Stimulated activated CD4-positive, alpha-beta T cell treated with anti-CD3 and anti-CD28 coated beads, Interleukin-15, amount 100 ng/mL, for 1 hour (primary cell): ENCODE measurements at regions not wholly inside any gene's neighbourhood (a gene's known extent, or its start where the extent isn't known, plus 50 kb on each side); places are given as distances from the start of the nearest gene placed in this dataset.
"Not testable (repeated sequence)": the region's sequence is repeated elsewhere in the genome, so short reads cannot be mapped to it uniquely, and the experiment has no call there.

ENCODE experiments used
- DNase-seq, 2 donors: peaks; one replicate each; pipeline ENCODE4 v3.0.0-alpha.2; 2020; ENCODE audit warnings: low read depth in 1 of 2, low spot score in 1 of 2

DNA sequence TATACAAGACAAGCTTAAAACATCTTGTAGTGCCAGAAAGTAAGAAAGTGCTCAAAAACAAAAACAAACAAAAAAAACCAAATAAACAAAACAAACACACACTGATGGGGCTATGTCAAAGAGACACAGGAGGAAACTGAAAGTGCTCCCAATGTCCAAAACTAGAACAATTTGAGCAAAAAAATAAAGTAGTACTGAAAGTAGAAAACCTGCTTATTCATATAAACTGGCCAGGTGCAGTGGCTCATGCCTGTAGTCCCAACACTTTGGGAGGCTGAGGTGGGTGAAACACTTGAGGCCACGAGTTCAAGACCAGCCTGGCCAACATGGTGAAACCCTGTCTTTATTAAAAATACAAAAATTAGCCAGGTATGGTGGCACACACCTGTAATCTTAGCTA lies 129.9 kb downstream of the GLUL start:
- no peak for DNase-seq

DNA sequence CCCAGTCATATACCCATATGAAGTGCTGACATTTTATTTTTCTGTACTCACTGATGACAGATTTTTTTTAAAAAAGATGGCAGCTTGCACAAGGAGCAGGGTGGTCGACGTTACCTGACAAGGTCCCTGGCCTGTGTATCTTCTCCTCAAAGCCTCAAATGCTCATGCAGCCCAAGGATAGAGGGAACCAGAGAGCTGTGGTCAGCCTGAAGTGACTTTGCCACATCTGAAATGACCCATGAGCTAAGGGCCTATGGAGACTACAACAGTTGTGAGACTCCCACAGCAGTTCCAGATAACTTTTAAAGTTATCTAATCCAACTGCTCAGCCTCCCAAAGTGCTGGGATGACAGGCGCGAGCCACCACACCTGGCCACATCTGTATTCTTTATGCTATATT lies 131.1 kb downstream of the GLUL start:
- no peak for DNase-seq

DNA sequence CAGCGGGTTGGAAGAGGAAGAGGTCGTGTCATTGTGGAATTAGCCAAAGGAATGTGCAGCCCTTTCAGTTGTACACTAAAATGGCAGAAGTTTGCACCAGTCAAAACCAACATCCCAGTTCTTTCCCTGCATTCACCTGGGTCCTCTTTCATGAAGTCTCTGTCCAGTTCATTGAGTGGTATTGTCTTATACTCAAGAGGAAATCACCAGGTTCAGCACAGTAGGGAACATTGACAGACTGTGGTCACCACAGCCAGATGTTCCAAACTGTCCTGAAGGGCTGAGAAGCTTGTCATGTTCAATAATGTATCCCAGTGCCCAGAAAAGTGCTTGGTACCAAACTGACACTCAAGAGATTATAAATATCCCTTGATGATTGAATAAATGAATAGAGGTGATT lies 131.6 kb downstream of the GLUL start:
- DNase-seq, result no peak

DNA sequence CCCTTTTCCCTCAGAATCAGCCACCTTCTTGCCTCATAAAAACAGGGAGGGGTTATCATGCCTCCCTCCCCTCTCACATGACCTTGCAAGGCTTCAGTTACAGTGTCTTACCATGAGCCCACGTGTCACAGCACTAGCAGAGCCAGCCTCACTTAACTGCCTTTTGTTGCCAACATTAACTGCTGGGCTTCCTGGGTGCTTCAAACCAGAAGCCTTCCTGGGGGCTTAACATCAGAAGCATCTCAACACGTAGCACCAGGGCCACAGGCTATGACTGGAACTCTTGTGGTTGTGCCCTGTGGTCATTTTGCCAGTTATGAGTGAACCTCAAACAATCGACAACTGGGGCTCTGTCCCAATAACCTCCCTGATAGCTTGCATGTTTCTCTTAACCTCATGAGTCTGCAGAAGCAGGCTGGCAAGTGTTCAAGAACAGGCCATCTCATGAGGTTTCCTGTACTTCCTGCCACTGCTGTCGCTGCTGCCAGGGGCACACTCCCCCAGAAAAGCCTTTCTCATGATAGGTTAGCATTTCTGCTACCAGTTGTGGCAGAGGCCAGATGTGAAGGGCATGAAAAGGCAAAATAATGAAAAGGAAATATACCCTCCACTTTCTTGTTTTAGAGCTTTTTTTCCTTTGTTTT lies 132.2 kb downstream of the GLUL start:
- DNase-seq, result peak in 1 of 2 donors; percentile 7

DNA sequence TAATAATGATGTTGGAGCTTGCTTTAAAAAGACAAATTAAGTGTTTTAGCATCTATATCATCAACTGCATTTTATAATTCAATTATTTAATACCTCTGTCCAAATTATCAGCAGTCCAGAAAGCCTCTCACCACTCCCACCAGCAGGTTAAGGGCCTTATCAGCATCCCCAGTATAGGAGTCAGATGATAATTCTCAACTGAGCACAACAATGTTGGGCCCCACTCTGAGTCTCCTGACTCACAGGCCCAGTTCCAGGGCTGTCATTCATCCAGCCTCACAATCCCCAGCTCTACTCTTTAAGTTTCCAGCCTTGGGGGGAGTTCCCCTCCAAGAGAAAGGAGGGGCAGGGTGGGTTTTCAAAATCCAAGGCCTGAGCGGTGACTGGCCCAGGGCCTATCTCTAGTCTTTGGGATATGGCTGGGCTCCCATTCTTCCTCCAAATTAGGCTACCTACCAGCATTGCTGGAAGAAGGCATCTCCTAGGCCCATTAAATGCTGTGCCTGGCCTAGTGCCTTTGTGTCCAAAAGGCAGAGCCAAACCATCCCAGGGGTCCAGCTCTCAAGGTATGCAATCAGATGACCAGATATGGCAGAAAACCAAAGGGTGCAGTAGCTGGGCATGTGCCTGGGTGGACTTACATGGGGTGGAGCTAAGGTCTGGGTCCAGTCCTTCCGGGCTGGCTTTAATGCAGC lies 134.1 kb downstream of the GLUL start:
- no peak for DNase-seq

DNA sequence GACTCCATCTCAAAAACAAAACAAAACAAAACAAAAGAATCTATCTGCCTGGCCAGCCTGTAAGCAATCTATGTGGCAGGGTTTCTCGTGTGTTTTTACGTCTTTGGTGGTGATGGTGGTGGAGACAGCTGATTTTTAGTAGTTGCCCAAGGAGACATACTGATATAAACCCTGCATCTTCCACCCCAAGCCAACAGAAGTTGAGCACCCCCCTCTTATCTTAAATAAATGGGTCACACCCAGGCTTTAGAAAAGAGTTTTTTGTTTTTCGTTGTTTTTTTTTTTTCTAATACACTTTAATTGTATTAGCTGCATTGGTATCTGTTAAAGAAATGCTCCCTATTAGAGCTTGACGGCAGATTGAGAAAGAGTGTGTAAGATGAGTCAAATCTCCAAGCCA lies 134.7 kb downstream of the GLUL start:
- no peak for DNase-seq

DNA sequence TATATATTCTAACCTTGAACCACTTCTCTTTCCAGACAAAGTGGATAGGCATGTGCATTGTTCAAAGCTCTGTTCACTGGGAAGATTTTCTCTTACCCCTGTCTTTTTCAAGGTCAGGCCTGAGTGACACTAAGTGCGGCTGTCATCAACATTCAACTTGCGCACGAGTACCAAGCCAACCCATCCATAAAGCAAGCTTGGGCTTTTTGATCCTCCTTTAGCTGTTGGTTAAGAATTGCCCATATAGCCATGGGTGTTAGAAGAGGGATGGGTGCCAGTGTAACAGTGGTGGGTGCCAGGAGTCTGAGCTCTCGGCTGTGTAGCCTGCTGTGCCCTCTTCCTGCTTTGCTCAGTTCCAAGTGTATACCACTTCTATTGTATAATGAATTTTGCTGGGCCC lies 136.1 kb downstream of the GLUL start:
- no peak for DNase-seq

DNA sequence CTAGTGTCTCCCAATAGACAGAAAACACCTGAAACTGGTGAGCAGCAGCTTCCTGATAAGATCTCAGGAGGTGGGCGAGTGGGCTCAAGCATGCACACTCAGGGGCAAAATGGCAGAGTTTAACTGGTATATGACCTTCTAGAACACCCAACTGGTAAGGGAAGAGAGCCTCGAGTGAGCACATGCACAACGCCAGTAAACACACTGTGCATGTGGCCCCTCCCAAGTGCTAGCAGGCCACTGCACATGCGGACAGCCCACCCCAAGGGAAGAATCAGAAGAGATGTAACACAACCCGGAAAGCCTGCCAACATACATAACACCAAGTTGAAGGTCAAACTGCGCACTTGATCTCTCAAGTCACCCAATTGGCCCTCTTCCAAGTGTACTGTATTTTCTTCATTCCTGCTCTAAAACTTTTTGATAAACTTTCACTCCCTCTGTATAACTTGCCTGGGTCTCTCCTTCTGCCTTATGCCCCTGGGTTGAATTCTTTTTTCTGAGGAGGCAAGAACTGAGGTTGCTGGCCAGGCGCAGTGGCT lies 138.2 kb downstream of the GLUL start:
- DNase-seq, result no peak

DNA sequence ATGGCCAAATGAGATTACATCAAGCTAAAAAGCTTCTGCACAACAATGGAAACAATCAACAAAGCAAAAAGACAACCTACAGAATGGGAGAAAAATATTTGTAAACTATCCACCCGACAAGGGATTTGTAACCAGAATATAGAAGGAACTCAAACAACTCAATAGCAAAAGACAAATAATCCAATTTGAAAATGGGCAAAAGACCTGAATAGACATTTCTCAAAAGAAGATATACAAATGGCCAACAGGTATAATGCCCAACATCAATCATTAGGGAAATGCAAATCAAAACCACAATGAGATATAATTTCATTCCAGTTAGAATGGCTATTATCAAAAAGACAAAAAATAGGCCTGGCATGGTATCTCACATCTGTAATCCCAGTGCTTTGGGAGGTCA lies 140.0 kb downstream of the GLUL start:
- no peak for DNase-seq

DNA sequence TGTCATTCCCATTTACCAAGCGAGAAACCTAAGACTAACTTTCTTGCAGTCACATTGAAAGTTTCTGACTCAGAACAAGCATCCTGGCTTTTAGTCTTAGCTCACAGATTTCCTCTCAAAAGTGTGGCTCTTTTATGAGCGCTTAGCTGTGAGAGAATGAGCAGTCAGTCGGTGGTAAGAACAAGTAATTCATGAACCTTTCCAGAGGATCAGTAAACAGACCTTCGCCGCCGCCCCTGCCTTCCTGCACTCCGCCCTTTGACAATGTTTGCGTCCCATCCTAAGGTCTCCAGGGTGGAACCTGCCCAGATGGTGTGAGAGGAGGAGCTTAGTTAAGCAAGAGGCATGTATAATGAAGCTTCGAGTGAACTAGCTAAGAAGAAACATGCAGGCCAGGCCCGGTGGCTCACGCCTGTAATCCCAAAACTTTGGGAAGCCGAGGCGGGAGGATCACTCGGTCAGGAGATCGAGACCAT lies 142.4 kb downstream of the GLUL start:
- no peak for DNase-seq

DNA sequence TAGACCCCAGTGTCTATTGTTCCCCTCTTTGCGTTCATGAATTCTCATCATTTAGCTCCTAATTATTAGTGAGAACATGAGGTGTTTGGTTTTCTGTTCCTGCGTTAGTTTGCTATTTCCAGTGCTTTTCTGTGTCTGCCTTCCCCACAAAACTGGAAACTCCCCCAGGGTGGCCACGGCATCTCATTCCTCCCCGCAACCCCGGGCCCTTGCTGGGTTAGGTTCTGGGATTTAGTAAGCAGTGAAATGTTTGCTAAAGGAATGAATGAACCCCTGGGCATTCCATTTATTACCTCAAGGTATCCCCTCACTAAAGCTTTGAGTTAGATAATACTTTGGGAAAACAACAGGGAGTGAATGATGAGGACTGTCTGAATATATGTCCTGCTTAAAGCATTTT lies 142.9 kb downstream of the GLUL start:
- DNase-seq, result no peak

DNA sequence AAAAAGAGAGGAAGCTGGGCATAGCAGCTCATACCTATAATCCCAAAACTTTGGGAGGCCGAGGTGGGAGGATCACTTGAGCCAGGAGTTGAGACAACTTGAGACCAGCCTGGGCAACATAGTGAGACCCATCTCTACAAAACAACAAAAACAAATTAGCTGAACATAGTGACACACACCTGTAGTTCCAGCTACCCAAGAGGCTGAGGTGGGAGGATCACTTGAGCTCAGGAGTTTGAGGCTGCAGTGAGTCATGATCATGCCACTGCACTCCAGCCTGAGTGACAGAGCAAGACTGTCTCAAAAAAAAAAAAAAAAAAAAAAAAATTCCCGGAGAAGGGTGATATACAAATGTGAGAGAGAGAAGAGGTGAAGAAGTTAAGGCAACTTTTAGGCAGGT lies 143.8 kb downstream of the GLUL start:
- not testable (repeated sequence) for DNase-seq

DNA sequence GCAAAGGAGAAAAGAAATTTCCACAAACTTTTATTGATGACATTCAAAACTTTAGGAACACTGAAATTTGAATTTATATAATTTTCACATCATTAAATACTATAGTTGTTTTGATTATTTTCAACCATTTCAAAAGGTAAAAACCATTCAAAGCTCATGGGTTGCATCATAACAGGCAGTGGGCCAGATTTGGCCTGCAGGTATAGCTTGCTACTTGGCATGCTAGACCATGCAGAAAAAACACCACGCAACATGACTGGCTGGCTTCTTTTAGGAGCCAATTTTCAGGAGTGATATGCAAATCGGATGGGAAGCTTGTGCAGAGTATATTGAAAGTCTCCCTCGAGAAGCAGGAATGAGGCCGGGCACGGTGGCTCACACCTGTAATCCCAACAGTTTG lies 144.8 kb downstream of the GLUL start:
- DNase-seq, result no peak

DNA sequence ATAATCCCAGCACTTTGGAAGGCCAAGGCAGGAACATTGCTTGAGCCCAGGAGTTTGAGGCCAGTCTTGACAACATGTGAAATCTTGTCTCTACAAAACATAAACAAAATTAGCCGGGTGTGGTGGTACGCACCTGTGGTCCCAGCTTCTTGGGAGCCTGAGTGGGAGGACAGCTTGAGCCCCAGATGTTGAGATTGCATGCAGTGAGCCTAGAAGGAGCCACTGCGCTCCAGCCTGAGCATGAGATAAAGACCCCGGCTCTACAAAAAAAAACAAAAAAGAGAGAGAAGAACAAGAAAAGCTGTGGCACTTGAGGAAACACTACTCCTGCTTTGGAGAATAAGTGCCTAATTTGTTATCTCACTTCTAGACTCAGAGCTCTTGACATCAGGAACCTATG lies 146.6 kb downstream of the GLUL start:
- no peak for DNase-seq

DNA sequence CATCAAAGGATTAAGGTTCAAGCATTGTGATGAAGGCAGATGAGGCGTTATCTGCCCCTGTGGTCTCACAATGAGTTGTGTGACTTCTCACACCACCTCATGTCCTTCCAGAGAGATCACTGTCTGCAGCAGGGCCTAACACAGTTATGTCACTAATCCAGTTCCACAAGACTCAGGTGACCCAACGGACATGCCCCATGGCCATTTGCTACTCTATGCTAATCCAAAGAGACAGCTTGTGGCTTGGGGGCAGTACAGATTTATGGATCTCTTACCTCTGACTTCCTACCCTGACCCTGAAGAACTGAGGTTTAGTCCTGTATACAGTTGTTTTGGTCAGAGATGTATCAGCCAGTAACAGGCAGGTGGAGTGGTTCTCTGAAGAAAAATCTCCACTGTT lies 147.1 kb downstream of the GLUL start:
- no peak for DNase-seq

DNA sequence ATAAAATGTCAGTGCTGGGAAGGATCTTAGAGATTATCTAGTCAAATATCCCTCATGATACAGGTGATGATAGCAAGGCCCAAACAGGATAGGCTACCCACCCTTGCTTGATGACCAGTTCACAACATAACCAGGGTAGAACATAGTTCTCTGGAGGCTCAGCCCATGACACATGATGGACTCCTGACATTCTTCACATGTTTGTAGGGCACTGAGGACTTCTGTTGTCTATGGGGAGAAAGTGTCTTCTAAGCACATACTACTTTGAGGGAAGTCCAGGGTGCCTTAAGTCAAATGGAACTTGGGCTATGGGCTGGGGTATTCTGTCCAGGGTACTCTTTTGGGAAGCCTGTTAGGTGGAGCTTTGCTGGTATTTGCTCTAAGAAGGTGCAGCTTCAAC lies 148.9 kb downstream of the GLUL start:
- DNase-seq, result no peak

DNA sequence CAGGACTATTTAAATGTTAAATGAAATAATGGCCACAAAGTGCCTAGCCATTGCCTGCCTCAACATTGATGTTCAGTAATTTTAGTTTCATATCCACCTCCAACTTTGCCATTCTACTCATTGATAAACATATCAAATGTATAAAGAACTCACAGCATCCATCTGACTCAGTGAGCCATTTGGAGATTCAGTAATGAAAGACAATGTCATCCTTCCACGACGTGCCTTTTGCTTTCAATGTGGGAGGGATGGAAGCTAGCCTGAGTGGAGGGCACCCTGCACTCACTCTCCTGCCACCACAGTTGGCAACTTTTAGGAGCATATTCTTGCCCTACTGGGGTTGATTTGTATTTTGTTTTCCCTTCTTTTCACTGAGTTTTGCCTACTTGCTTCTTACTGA lies 151.5 kb downstream of the GLUL start:
- no peak for DNase-seq

DNA sequence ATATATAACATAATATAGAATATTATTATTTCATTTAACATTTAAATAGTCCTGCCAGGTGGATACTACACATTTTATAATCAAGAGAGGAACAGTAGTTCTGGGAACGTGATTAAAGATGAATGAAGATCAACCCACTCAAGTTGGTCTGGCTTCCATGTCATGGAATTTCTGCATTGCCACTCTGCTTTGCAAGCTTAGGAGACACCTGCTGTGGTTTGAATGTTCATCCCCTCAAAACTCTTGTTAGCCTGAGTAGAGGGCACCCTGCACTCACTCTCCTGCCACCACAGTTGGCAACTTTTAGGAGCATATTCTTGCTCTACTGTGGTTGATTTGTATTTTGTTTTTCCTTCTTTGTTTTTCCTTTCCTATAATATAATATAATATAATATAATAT lies 153.2 kb downstream of the GLUL start:
- no peak for DNase-seq

DNA sequence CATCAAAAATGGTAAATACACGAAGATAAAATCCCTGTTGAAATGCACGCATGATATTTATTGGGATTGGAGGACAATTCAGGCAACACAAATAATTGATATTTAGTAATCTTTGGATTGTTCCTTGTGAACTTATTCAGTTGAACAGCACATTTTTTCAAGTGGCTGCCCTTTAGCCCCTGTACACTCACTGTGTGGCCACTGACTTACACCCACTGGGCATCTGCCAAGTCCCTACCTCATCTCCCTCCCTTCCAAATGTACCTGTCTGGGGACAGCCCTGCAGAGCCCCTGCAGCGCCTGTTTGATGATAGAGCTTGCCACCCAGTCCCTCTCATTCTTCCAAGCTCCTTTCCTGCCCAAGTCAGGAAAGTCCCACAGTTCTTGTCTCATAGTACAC lies 154.3 kb downstream of the GLUL start:
- no peak for DNase-seq

DNA sequence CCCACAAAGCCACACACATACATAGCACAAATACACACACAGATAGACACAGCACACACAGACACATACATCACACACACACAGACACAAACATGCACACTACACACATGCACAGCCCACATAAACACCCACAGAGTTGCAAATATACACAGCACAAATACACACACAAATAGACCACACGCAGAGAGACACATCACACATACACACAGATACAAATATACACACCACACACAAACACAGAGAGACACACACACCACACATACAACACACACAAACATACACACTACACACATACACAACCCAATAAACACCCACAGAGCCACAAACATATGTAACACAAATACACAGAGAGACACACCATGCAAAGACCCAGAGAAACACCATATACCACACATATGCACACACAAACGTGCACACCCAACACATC lies 154.9 kb downstream of the GLUL start:
- DNase-seq, result no peak

DNA sequence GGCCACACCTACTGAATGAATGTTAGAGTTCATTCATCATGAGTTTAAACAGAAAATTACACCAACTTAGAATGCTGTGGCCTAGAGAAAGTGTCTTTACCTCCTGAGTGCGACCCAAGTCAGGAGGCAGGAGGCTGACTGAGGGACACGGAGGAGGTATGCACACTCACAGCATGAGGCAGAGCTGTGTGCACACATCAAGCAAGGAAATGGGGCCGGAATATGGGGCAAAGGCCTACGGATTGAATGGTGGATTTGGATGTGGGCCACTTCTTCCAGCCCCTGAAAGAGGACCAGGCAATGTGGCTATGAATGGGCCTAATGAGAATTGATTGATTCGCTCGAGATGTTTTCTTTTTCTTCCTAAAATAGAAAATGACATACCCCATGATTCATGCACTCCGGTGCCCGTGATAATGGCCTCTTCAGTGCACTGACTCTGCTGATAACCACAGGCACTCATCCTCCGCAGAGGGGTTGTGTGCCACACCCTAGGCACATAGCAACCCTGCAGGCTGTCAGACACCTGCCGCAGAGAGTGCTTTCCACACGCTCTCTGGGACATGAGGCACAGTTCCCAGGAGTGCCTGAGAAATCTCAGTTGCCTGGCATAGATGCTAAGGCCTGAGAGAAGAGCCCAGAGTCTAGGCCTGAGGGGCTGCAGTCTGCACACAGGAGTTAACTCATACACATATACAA lies 155.5 kb downstream of the GLUL start:
- no peak for DNase-seq

DNA sequence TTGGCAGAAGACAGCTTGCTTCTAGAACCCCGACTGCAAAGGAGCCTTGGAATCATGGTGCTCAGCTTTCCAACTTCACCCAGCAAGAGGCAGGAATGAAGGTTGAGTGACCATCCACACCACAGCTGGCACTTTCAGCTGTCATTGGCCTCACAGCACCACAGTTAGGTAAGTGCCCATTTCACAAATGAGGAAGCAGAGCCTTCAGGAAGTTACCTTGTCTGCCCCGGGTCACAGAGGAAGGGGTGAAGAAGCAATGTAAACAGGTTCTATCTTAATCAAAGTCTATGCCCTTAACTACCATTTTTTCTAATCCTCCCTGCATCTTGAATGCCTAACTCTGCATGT lies 156.0 kb downstream of the GLUL start:
- no peak for DNase-seq
